Nephron (organoid): ENCODE measurements at regions not wholly inside any gene's neighbourhood (a gene's known extent, or its start where the extent isn't known, plus 50 kb on each side); places are given as distances from the start of the nearest gene placed in this dataset.

Source experiments
- H3K27ac Mint-ChIP-seq, 3 experiments: 2 replicates each; pipeline ENCODE4 v1.8.0; 2020; ENCODE audit warnings: mixed read lengths in 3 of 3, mild to moderate bottlenecking in 2 of 3, moderate library complexity in 1 of 3
- H3K27me3 Mint-ChIP-seq: 2 replicates; pipeline ENCODE4 v1.8.0; 2021; ENCODE audit warnings: low read depth, mild to moderate bottlenecking, moderate library complexity, mixed read lengths
- H3K36me3 Mint-ChIP-seq: 2 replicates; pipeline ENCODE4 v1.8.0; 2020; ENCODE audit warnings: low read depth, mixed read lengths
- H3K4me1 Mint-ChIP-seq: 2 replicates; pipeline ENCODE4 v1.8.0; 2020; ENCODE audit warnings: mixed read lengths
- H3K4me3 Mint-ChIP-seq, 3 experiments: 2 replicates each; pipeline ENCODE4 v1.8.0; 2020; ENCODE audit warnings: mild to moderate bottlenecking in 3 of 3, mixed read lengths in 3 of 3, moderate library complexity in 2 of 3
- H3K9me3 Mint-ChIP-seq: 2 replicates; pipeline ENCODE4 v1.8.0; 2020; ENCODE audit warnings: mixed read lengths
- TF ChIP-seq, protein P1 (sequence below), 3 experiments: fragments of 200-600 bp; sonication (generic); IDR thresholded peaks; one replicate each; pipeline ENCODE4 v1.5.0; 2021; ENCODE audit warnings: antibody characterized with exemption in 3 of 3; ENCODE audit not compliant: unreplicated experiment in 3 of 3

DNA sequence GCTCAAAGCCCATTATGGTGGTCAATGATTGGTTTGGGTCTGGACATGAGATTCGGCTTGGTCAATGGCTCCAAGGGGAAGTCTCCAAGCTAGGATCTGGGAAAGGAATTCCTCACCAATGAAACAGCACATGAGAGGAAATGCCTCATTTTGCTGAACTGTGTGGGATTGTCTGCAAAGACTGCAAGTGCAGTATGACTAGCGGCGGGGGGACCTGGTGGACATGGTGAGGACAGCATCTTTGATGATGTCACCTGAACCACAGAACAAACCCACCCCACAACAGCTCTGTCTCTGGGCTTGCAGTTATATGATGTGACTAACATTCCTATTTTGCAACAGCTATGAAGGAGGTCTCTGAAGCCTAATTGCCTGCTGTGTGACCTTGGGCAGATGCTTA is 50.6 kb upstream of the NKD1 start:
- peaks cover 11% of the 10 kb centered on the region for H3K4me1 Mint-ChIP-seq
- H3K27ac Mint-ChIP-seq = peak overlapping the region in 1 of 3 experiments; percentile 57
- TF ChIP-seq, protein P1, sequence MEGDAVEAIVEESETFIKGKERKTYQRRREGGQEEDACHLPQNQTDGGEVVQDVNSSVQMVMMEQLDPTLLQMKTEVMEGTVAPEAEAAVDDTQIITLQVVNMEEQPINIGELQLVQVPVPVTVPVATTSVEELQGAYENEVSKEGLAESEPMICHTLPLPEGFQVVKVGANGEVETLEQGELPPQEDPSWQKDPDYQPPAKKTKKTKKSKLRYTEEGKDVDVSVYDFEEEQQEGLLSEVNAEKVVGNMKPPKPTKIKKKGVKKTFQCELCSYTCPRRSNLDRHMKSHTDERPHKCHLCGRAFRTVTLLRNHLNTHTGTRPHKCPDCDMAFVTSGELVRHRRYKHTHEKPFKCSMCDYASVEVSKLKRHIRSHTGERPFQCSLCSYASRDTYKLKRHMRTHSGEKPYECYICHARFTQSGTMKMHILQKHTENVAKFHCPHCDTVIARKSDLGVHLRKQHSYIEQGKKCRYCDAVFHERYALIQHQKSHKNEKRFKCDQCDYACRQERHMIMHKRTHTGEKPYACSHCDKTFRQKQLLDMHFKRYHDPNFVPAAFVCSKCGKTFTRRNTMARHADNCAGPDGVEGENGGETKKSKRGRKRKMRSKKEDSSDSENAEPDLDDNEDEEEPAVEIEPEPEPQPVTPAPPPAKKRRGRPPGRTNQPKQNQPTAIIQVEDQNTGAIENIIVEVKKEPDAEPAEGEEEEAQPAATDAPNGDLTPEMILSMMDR (IDR thresholded peaks at IDR 0.05; ENCODE audit: unreplicated experiment in 3 of 3) = no peak
- H3K27me3 Mint-ChIP-seq = peaks cover 12% of the 10 kb centered on the region
- no peaks in the 10 kb centered on the region for H3K9me3 Mint-ChIP-seq
- H3K4me3 Mint-ChIP-seq = no peak overlapping the region
- H3K36me3 Mint-ChIP-seq = no peaks in the 10 kb centered on the region

GRCh38 chr16:50496990-50497389 is 51.2 kb upstream of the NKD1 start:
- H3K9me3 Mint-ChIP-seq = no peaks in the 10 kb centered on the region
- H3K27ac Mint-ChIP-seq = no peak overlapping the region
- H3K4me3 Mint-ChIP-seq = no peak overlapping the region
- H3K36me3 Mint-ChIP-seq = no peaks in the 10 kb centered on the region
- H3K4me1 Mint-ChIP-seq = peaks cover 11% of the 10 kb centered on the region
- peaks cover 10% of the 10 kb centered on the region for H3K27me3 Mint-ChIP-seq
- TF ChIP-seq, protein P1 (IDR thresholded peaks at IDR 0.05; ENCODE audit: unreplicated experiment in 3 of 3) = no peak

GRCh38 chr16:50495673-50496072 is 52.5 kb upstream of the NKD1 start:
- H3K4me1 Mint-ChIP-seq = peaks cover 11% of the 10 kb centered on the region

GRCh38 chr16:50494501-50495491 is 53.4 kb upstream of the NKD1 start:
- H3K4me3 Mint-ChIP-seq = no peak overlapping the region
- H3K9me3 Mint-ChIP-seq = peaks cover 3% of the 10 kb centered on the region
- TF ChIP-seq, protein P1 (IDR thresholded peaks at IDR 0.05; ENCODE audit: unreplicated experiment in 3 of 3) = no peak
- no peaks in the 10 kb centered on the region for H3K36me3 Mint-ChIP-seq
- H3K27ac Mint-ChIP-seq = no peak overlapping the region
- H3K4me1 Mint-ChIP-seq = peaks cover 11% of the 10 kb centered on the region
- peaks cover 3% of the 10 kb centered on the region for H3K27me3 Mint-ChIP-seq

More at GRCh38 chr16:50495673-50496072, 52.5 kb upstream of the NKD1 start:
- H3K36me3 Mint-ChIP-seq = no peaks in the 10 kb centered on the region
- peaks cover 3% of the 10 kb centered on the region for H3K9me3 Mint-ChIP-seq
- H3K27me3 Mint-ChIP-seq = peaks cover 6% of the 10 kb centered on the region
- no peak overlapping the region for H3K27ac Mint-ChIP-seq
- H3K4me3 Mint-ChIP-seq = no peak overlapping the region
- TF ChIP-seq, protein P1 (IDR thresholded peaks at IDR 0.05; ENCODE audit: unreplicated experiment in 3 of 3) = no peak

GRCh38 chr16:50491516-50491915 is 56.7 kb upstream of the NKD1 start:
- TF ChIP-seq, protein P1 (IDR thresholded peaks at IDR 0.05; ENCODE audit: unreplicated experiment in 3 of 3) = no peak
- Mint-ChIP-seq H3K36me3 (no peaks in the 10 kb centered on the region), H3K4me3 (no peak overlapping the region), H3K27me3 (peaks cover 9% of the 10 kb centered on the region), H3K27ac (no peak overlapping the region), H3K4me1 (no peaks in the 10 kb centered on the region), H3K9me3 (peaks cover 3% of the 10 kb centered on the region)
